ENCODE measurements at regions not wholly inside any gene's neighbourhood (a gene's known extent, or its start where the extent isn't known, plus 50 kb on each side); places are given as distances from the start of the nearest gene placed in this dataset.
"Not testable (repeated sequence)": the region's sequence is repeated elsewhere in the genome, so short reads cannot be mapped to it uniquely, and the experiment has no call there.

GRCh38 chr13:46449949-46450348 lies 62.9 kb upstream of the RUBCNL start:
- not testable (repeated sequence) for TF ChIP-seq CTCF (tag by site-specific recombination; IDR thresholded peaks at IDR 0.05); REST (tag by site-specific recombination; IDR thresholded peaks at IDR 0.05); ZNF518A (tag by site-specific recombination; conservative IDR thresholded peaks at IDR 0.05; ENCODE audit: low read depth); GLIS1 (tag by site-specific recombination; IDR thresholded peaks at IDR 0.05); MZF1 (tag by site-specific recombination; IDR thresholded peaks at IDR 0.05; ENCODE audit: borderline replicate concordance); ZXDB (tag by site-specific recombination; IDR thresholded peaks at IDR 0.05)
